CD14-positive monocyte (primary cell): ENCODE measurements at regions not wholly inside any gene's neighbourhood (a gene's known extent, or its start where the extent isn't known, plus 50 kb on each side); places are given as distances from the start of the nearest gene placed in this dataset.

Source experiments
- DNase-seq, 3 donors: peaks; one replicate each; pipeline ENCODE4 v3.0.0-alpha.2; 2011 to 2022
- H2AFZ ChIP-seq: 2 replicates; pipeline ENCODE4 v1.6.0; 2012; ENCODE audit warnings: mild to moderate bottlenecking, low read depth, low read length, inconsistent platforms; ENCODE audit not compliant: insufficient read depth, poor library complexity, severe bottlenecking
- H3K27ac ChIP-seq, 2 donors: 1 replicate in 1 of 2; 2 replicates in 1 of 2; pipeline ENCODE4 v1.5.1; 2012 to 2013; ENCODE audit warnings: low read length in 2 of 2, control low read depth in 1 of 2, inconsistent platforms in 1 of 2, low read depth in 1 of 2, mild to moderate bottlenecking in 1 of 2
- H3K27me3 ChIP-seq, 2 donors: one replicate each; pipeline versions ENCODE4 v1.6.0 to v1.6.1; 2011 to 2013; ENCODE audit warnings: low read length in 2 of 2; ENCODE audit not compliant: control insufficient read depth in 2 of 2, insufficient read depth in 2 of 2
- H3K36me3 ChIP-seq, 2 donors: replicated peaks in 1 of 2; 1 replicate in 1 of 2; 2 replicates in 1 of 2; pipeline versions ENCODE4 v1.5.1 to v1.6.1; 2012 to 2013; ENCODE audit warnings: low read length in 2 of 2, control low read depth in 1 of 2, inconsistent platforms in 1 of 2, mild to moderate bottlenecking in 1 of 2; ENCODE audit not compliant: insufficient read depth in 2 of 2, control insufficient read depth in 1 of 2
- H3K4me1 ChIP-seq, 2 donors: 1 replicate in 1 of 2; 2 replicates in 1 of 2; pipeline versions ENCODE4 v1.5.1 to v1.6.1; 2012 to 2013; ENCODE audit warnings: low read length in 2 of 2, control low read depth in 1 of 2, inconsistent platforms in 1 of 2, mild to moderate bottlenecking in 1 of 2, moderate library complexity in 1 of 2; ENCODE audit not compliant: insufficient read depth in 2 of 2, control insufficient read depth in 1 of 2
- H3K4me2 ChIP-seq: replicated peaks from 2 replicates; pipeline ENCODE3; 2012; ENCODE audit warnings: low read length, moderate library complexity, mild to moderate bottlenecking; ENCODE audit not compliant: poor library complexity, severe bottlenecking; ENCODE audit errors: extremely low read depth
- H3K4me3 ChIP-seq, 3 experiments: fragments of 200-600 bp in 1 of 3; sonication (generic) in 1 of 3; replicated peaks in 1 of 3; 1 replicate in 2 of 3; 2 replicates in 1 of 3; pipeline ENCODE4 v1.5.1; 2011 to 2013; ENCODE audit warnings: low read length in 3 of 3, mild to moderate bottlenecking in 3 of 3, control low read depth in 2 of 3, low read depth in 2 of 3, inconsistent platforms in 1 of 3, moderate library complexity in 1 of 3
- H3K79me2 ChIP-seq: 2 replicates; pipeline ENCODE4 v1.6.0; 2012; ENCODE audit warnings: mild to moderate bottlenecking, control low read depth, inconsistent platforms, low read length, moderate library complexity; ENCODE audit not compliant: insufficient read depth
- H3K9ac ChIP-seq: 2 replicates; pipeline ENCODE4 v1.6.0; 2017; ENCODE audit warnings: low read length, mild to moderate bottlenecking; ENCODE audit not compliant: insufficient read depth, poor library complexity, severe bottlenecking
- H3K9me3 ChIP-seq, 2 donors: replicated peaks in 1 of 2; 1 replicate in 1 of 2; 2 replicates in 1 of 2; pipeline versions ENCODE4 v1.5.1 to v1.6.1; 2012 to 2013; ENCODE audit warnings: low read length in 2 of 2, control low read depth in 1 of 2; ENCODE audit not compliant: control insufficient read depth in 1 of 2, insufficient read depth in 1 of 2
- H4K20me1 ChIP-seq: 2 replicates; pipeline ENCODE4 v1.6.0; 2012; ENCODE audit warnings: mild to moderate bottlenecking, low read length, control low read depth, moderate library complexity; ENCODE audit not compliant: insufficient read depth
- H3K27ac Mint-ChIP-seq, 7 donors: one replicate each; pipeline ENCODE4 v1.8.0; 2020; ENCODE audit warnings: mild to moderate bottlenecking in 7 of 7, mixed read lengths in 7 of 7, moderate library complexity in 6 of 7, inconsistent platforms in 2 of 7
- H3K27me3 Mint-ChIP-seq, 3 donors: one replicate each; pipeline ENCODE4 v1.8.0; 2021 to 2022; ENCODE audit warnings: low read depth in 3 of 3, mild to moderate bottlenecking in 3 of 3, mixed read lengths in 3 of 3, moderate library complexity in 3 of 3, inconsistent platforms in 1 of 3
- H3K36me3 Mint-ChIP-seq, 2 donors: one replicate each; pipeline ENCODE4 v1.8.0; 2020; ENCODE audit warnings: mixed read lengths in 2 of 2, inconsistent platforms in 1 of 2, mild to moderate bottlenecking in 1 of 2
- H3K4me1 Mint-ChIP-seq: one replicate; pipeline ENCODE4 v1.8.0; 2020; ENCODE audit warnings: mild to moderate bottlenecking, mixed read lengths
- H3K4me3 Mint-ChIP-seq, 2 donors: one replicate each; pipeline ENCODE4 v1.8.0; 2020; ENCODE audit warnings: mild to moderate bottlenecking in 2 of 2, mixed read lengths in 2 of 2, moderate library complexity in 1 of 2
- H3K9me3 Mint-ChIP-seq, 7 donors: one replicate each; pipeline ENCODE4 v1.8.0; 2020 to 2022; ENCODE audit warnings: mixed read lengths in 7 of 7, mild to moderate bottlenecking in 6 of 7, moderate library complexity in 6 of 7, inconsistent platforms in 2 of 7
- CTCF ChIP-seq: fragments of 200-600 bp; IDR thresholded peaks from one replicate; pipeline ENCODE4 v1.8.0; 2022; ENCODE audit warnings: antibody characterized with exemption, mild to moderate bottlenecking
- WGBS: methylation state at CpG from one replicate; pipeline ENCODE4 v1.1.5; 2013; ENCODE audit warnings: missing lambda C conversion rate; ENCODE audit not compliant: insufficient coverage; 5-methylcytosine and 5-hydroxymethylcytosine counted together
- intact Hi-C, 2 donors: fragments of 100-400 bp; cut with micrococcal nuclease; formaldehyde crosslinking; loops; one replicate each; pipeline versions ENCODE4 v1.15.0 to v1.15.1; 2023

DNA sequence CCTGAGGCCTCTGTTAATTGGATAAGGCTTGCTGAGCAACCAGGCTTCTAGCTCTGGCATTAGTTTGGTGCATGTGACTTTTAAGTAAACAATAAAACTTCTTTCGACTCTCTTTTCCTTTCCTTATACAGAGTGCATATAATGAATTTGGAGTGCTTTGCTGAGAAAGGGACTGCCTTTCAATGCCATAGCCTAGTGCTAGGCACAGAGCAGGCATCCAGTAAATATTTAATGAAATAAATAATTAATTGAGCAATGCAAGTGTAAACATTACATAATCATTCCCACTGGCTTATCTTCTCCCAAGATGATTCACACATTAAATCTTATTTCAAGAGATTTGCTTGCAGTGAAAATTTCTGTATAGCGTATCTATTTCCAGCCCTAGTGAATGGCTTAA is 74.1 kb downstream of the NMUR2 start:
- Histone ChIP-seq H3K4me1 (no peaks in the 10 kb centered on the region), H2AFZ (no peak overlapping the region), H3K27ac (no peak overlapping the region), H3K9ac (no peak overlapping the region), H3K4me2 (no peak overlapping the region), H3K4me3 (no peak overlapping the region), H4K20me1 (no peaks in the 10 kb centered on the region), H3K9me3 (no peaks in the 10 kb centered on the region), H3K79me2 (no peaks in the 10 kb centered on the region), H3K36me3 (no peaks in the 10 kb centered on the region), H3K27me3 (no peaks in the 10 kb centered on the region)
- H3K27me3 Mint-ChIP-seq, result peaks cover 0 to 1% (median 0%) of the 10 kb centered on the region in 3 donors
- H3K4me1 Mint-ChIP-seq, result no peaks in the 10 kb centered on the region
- TF ChIP-seq CTCF, result no peak
- peaks cover 0 to 4% (median 0%) of the 10 kb centered on the region in 7 donors for H3K9me3 Mint-ChIP-seq
- no CpG with 5 or more reads among the region's 2 CpGs for WGBS
- H3K4me3 Mint-ChIP-seq, result no peak overlapping the region
- H3K36me3 Mint-ChIP-seq, result no peaks in the 10 kb centered on the region
- H3K27ac Mint-ChIP-seq, result no peak overlapping the region
- intact Hi-C loops, result no loop called here
- DNase-seq, result no peak

GRCh38 chr5:152329761-152330283 is 75.3 kb downstream of the NMUR2 start:
- Histone ChIP-seq H3K27ac (no peak overlapping the region), H3K9ac (no peak overlapping the region), H2AFZ (no peak overlapping the region), H4K20me1 (no peaks in the 10 kb centered on the region), H3K36me3 (no peaks in the 10 kb centered on the region), H3K27me3 (no peaks in the 10 kb centered on the region), H3K4me3 (no peak overlapping the region), H3K79me2 (no peaks in the 10 kb centered on the region), H3K9me3 (no peaks in the 10 kb centered on the region), H3K4me1 (no peaks in the 10 kb centered on the region), H3K4me2 (no peak overlapping the region)
- WGBS, result 82% methylated on average over 2 of the region's 5 CpGs
- intact Hi-C loops, result no loop called here
- H3K27ac Mint-ChIP-seq, result no peak overlapping the region
- no peaks in the 10 kb centered on the region for H3K4me1 Mint-ChIP-seq
- no peak overlapping the region for H3K4me3 Mint-ChIP-seq
- H3K9me3 Mint-ChIP-seq, result peaks cover 0 to 4% (median 0%) of the 10 kb centered on the region in 7 donors
- H3K27me3 Mint-ChIP-seq, result peaks cover 0 to 1% (median 0%) of the 10 kb centered on the region in 3 donors
- no peak for DNase-seq
- H3K36me3 Mint-ChIP-seq, result no peaks in the 10 kb centered on the region
- TF ChIP-seq CTCF, result no peak
